HepG2 (cell line): ENCODE measurements at regions not wholly inside any gene's neighbourhood (a gene's known extent, or its start where the extent isn't known, plus 50 kb on each side); places are given as distances from the start of the nearest gene placed in this dataset.

Experiments used
- ATAC-seq: fragments of 200-7000 bp; cut with Tn5 transposase; 3 replicates; pipeline ENCODE4 v1.9.1; 2020; ENCODE audit warnings: mild to moderate bottlenecking, moderate library complexity
- BruUV-seq: library from RNA; stranded (reverse); fragments of 400-500 nt; replicated peaks from 2 replicates; lab custom pipeline; 2021; lab: Mats Ljungman, UMichigan
- CTCF ChIA-PET: fragments of 300-600 bp; formaldehyde crosslinking; extraction: SDS; loops from one replicate; lab custom pipeline; 2021; ENCODE audit warnings: low total read pairs, inconsistent platforms, low intra/inter-chr PET ratio; lab: Yijun Ruan, JAX
- POLR2A ChIA-PET: fragments of 350-600 bp; sonication (Branson Sonifier 250); formaldehyde crosslinking; loops from one replicate; lab custom pipeline; 2020; ENCODE audit warnings: antibody characterized with exemption, inconsistent platforms; lab: Yijun Ruan, JAX
- DNase-seq: peaks from one replicate; pipeline ENCODE4 v3.0.0-alpha.2; 2015; ENCODE audit warnings: low spot score
- FAIRE-seq: peaks from 3 replicates; lab custom pipeline; 2011; peaks lifted over from hg19 to GRCh38; lab: Jason Lieb, UNC
- H2AFZ ChIP-seq: one replicate; pipeline ENCODE4 v1.6.1; 2011; ENCODE audit warnings: low read length, inconsistent platforms
- H3K27ac ChIP-seq: fragments of 300-600 bp; 3 replicates; pipeline ENCODE4 v1.8.0; 2011; ENCODE audit warnings: mixed run types, mild to moderate bottlenecking, mixed read lengths, low read length, inconsistent platforms; ENCODE audit not compliant: insufficient read depth; ENCODE audit errors: extremely low read length
- H3K27me3 ChIP-seq, 2 experiments: fragments of 200-600 bp in 1 of 2; 2 replicates in 1 of 2; 3 replicates in 1 of 2; pipeline versions ENCODE4 v1.6.0 to v1.8.0; 2011; ENCODE audit warnings: low read length in 2 of 2, mild to moderate bottlenecking in 2 of 2, moderate library complexity in 2 of 2, inconsistent platforms in 1 of 2; ENCODE audit not compliant: insufficient read depth in 2 of 2, control insufficient read depth in 1 of 2
- H3K36me3 ChIP-seq, 2 experiments: fragments of 200-600 bp in 1 of 2; replicated peaks in 1 of 2; 2 replicates in 1 of 2; 3 replicates in 1 of 2; pipeline versions ENCODE4 v1.5.1 to v1.8.0; 2011; ENCODE audit warnings: low read length in 2 of 2, inconsistent platforms in 1 of 2; ENCODE audit not compliant: insufficient read depth in 2 of 2, control insufficient read depth in 1 of 2
- H3K4me1 ChIP-seq: 2 replicates; pipeline ENCODE4 v1.5.1; 2012; ENCODE audit warnings: low read length, inconsistent platforms; ENCODE audit not compliant: insufficient read depth
- H3K4me2 ChIP-seq: 2 replicates; pipeline ENCODE4 v1.6.0; 2011; ENCODE audit warnings: low read depth, low read length, inconsistent platforms
- H3K4me3 ChIP-seq, 3 experiments: fragments of 200-600 bp in 1 of 3; sonication (generic), shearing (Covaris generic) in 1 of 3; replicated peaks in 1 of 3; 2 replicates each; pipeline ENCODE4 v1.5.1; 2011 to 2016; ENCODE audit warnings: low read length in 3 of 3, inconsistent platforms in 2 of 3, low read depth in 2 of 3, mild to moderate bottlenecking in 2 of 3, control low read depth in 1 of 3, mixed read lengths in 1 of 3; ENCODE audit not compliant: insufficient read depth in 1 of 3
- H3K79me2 ChIP-seq: one replicate; pipeline ENCODE4 v1.6.1; 2011; ENCODE audit warnings: low read length, inconsistent platforms; ENCODE audit not compliant: insufficient read depth
- H3K9ac ChIP-seq: 2 replicates; pipeline ENCODE4 v1.6.0; 2011; ENCODE audit warnings: mild to moderate bottlenecking, low read depth, low read length, inconsistent platforms; ENCODE audit not compliant: insufficient read depth
- H3K9me3 ChIP-seq: 2 replicates; pipeline ENCODE4 v1.5.1; 2012; ENCODE audit warnings: mild to moderate bottlenecking, low read length
- H4K20me1 ChIP-seq: 2 replicates; pipeline ENCODE4 v1.6.0; 2011; ENCODE audit warnings: inconsistent platforms, mild to moderate bottlenecking, low read length, moderate library complexity; ENCODE audit not compliant: insufficient read depth
- GLI4 ChIP-seq: sonication (generic); formaldehyde crosslinking; IDR thresholded peaks from 2 replicates; pipeline ENCODE4 v1.5.1; 2020; ENCODE audit warnings: missing genetic modification reagents, mild to moderate bottlenecking, moderate library complexity, borderline replicate concordance
- MBD4 ChIP-seq: IDR thresholded peaks from 2 replicates; pipeline ENCODE4 v1.6.1; 2012; ENCODE audit warnings: low read length, inconsistent platforms, borderline replicate concordance
- MBNL3 ChIP-seq: fragments of 250-450 bp; sonication (Bioruptor Pico); conservative IDR thresholded peaks from 2 replicates; pipeline ENCODE4 v1.8.0; 2022; ENCODE audit warnings: mild to moderate bottlenecking, inconsistent platforms
- MIXL1 ChIP-seq: IDR thresholded peaks from 2 replicates; pipeline ENCODE4 v1.6.1; 2016
- NFATC3 ChIP-seq: sonication (generic); formaldehyde crosslinking; IDR thresholded peaks from 2 replicates; pipeline ENCODE4 v1.5.1; 2020; ENCODE audit warnings: mild to moderate bottlenecking, missing genetic modification reagents
- POLR2A ChIP-seq, 2 experiments: IDR thresholded peaks; 2 replicates each; pipeline ENCODE4 v1.6.1; 2011; ENCODE audit warnings: low read depth in 2 of 2, low read length in 2 of 2, mild to moderate bottlenecking in 1 of 2, moderate library complexity in 1 of 2; ENCODE audit not compliant: insufficient read depth in 1 of 2
- SP2 ChIP-seq: sonication (generic); formaldehyde crosslinking; IDR thresholded peaks from 2 replicates; pipeline ENCODE4 v1.5.1; 2020; ENCODE audit warnings: mild to moderate bottlenecking, missing genetic modification reagents
- ZNF317 ChIP-seq: sonication (generic); formaldehyde crosslinking; IDR thresholded peaks from 2 replicates; pipeline ENCODE4 v1.5.0; 2020; ENCODE audit warnings: mild to moderate bottlenecking, missing genetic modification reagents
- ZNF83 ChIP-seq: sonication (generic); formaldehyde crosslinking; IDR thresholded peaks from 2 replicates; pipeline ENCODE4 v1.4.0; 2020; ENCODE audit warnings: missing genetic modification reagents, mild to moderate bottlenecking, borderline replicate concordance
- ZSCAN31 ChIP-seq: sonication (generic); formaldehyde crosslinking; IDR thresholded peaks from 2 replicates; pipeline ENCODE4 v1.5.0; 2020; ENCODE audit warnings: low read depth, mild to moderate bottlenecking, missing genetic modification reagents
- ZZZ3 ChIP-seq: sonication (generic); formaldehyde crosslinking; IDR thresholded peaks from 2 replicates; pipeline ENCODE4 v1.4.0; 2020; ENCODE audit warnings: missing genetic modification reagents, mild to moderate bottlenecking, borderline replicate concordance
- WGBS: methylation state at CpG from one replicate; pipeline ENCODE4 v1.1.6; 2017; ENCODE audit warnings: low lambda C conversion rate; 5-methylcytosine and 5-hydroxymethylcytosine counted together
- in situ Hi-C: cut with HindIII; loops from 2 replicates; pipeline ENCODE4 v1.10.0; 2017; ENCODE audit warnings: low pct_unique_long_range_greater_than_20kb; ENCODE audit not compliant: extremely low pct_ligation_motif_present
- intact Hi-C: fragments of 100-400 bp; cut with micrococcal nuclease; formaldehyde crosslinking; loops from one replicate; pipeline ENCODE4 v1.10.0; 2022; ENCODE audit not compliant: unreplicated experiment
- TF ChIP-seq, protein P1 (sequence below): sonication (generic); formaldehyde crosslinking; IDR thresholded peaks from 2 replicates; pipeline ENCODE4 v1.4.0; 2020; ENCODE audit warnings: missing genetic modification reagents, borderline replicate concordance
- TF ChIP-seq, protein P2 (sequence below): sonication (generic); formaldehyde crosslinking; IDR thresholded peaks from 2 replicates; pipeline ENCODE4 v1.4.0; 2020; ENCODE audit warnings: mild to moderate bottlenecking, missing genetic modification reagents
- TF ChIP-seq, protein P3 (sequence below): sonication (generic); formaldehyde crosslinking; IDR thresholded peaks from 2 replicates; pipeline ENCODE4 v1.4.0; 2020; ENCODE audit warnings: mild to moderate bottlenecking, missing genetic modification reagents

DNA sequence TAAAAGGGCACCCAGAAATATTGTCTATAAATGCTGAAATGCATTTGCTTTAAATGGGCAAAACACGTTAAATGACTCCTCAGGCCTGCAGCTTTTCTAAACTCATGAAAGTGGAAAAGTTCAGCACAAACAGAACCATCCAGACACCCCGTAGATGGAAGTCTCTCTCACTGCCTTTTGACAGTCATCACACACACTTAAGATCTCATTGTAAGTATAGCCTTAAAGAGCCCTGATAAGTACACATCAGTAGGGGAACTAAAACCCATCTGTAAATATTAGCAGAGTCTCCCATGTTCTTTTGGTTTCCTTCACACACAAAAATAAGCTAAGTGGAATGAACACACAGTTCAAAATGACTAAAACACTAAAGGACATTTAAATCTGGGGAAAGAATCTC is 166.7 kb downstream of the LTN1 start:
- Histone ChIP-seq H3K4me2 (no peak overlapping the region), H3K9me3 (no peaks in the 10 kb centered on the region), H3K27ac (no peak overlapping the region), H3K79me2 (no peaks in the 10 kb centered on the region), H3K4me3 (no peak overlapping the region), H2AFZ (no peak overlapping the region), H3K36me3 (no peaks in the 10 kb centered on the region), H3K9ac (no peak overlapping the region), H4K20me1 (no peaks in the 10 kb centered on the region)
- DNase-seq (no peak), FAIRE-seq (no peak), ATAC-seq (no peak)
- in situ Hi-C loops, result no loop called here
- intact Hi-C loops, result no loop called here
- CTCF ChIA-PET, result no interaction called here
- WGBS, result 54% methylated on average over 2 of the region's 2 CpGs
- BruUV-seq, result no TSS peak
- TF ChIP-seq MIXL1 (no peak), SP2 (no peak), ZZZ3 (CRISPR knock-in tag) (no peak)
- TF ChIP-seq, protein P1, sequence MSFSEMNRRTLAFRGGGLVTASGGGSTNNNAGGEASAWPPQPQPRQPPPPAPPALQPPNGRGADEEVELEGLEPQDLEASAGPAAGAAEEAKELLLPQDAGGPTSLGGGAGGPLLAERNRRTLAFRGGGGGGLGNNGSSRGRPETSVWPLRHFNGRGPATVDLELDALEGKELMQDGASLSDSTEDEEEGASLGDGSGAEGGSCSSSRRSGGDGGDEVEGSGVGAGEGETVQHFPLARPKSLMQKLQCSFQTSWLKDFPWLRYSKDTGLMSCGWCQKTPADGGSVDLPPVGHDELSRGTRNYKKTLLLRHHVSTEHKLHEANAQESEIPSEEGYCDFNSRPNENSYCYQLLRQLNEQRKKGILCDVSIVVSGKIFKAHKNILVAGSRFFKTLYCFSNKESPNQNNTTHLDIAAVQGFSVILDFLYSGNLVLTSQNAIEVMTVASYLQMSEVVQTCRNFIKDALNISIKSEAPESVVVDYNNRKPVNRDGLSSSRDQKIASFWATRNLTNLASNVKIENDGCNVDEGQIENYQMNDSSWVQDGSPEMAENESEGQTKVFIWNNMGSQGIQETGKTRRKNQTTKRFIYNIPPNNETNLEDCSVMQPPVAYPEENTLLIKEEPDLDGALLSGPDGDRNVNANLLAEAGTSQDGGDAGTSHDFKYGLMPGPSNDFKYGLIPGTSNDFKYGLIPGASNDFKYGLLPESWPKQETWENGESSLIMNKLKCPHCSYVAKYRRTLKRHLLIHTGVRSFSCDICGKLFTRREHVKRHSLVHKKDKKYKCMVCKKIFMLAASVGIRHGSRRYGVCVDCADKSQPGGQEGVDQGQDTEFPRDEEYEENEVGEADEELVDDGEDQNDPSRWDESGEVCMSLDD, result no peak
- TF ChIP-seq, protein P2, sequence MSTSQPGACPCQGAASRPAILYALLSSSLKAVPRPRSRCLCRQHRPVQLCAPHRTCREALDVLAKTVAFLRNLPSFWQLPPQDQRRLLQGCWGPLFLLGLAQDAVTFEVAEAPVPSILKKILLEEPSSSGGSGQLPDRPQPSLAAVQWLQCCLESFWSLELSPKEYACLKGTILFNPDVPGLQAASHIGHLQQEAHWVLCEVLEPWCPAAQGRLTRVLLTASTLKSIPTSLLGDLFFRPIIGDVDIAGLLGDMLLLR (CRISPR knock-in tag), result no peak
- TF ChIP-seq, all 625 proteins: peak for 0
- Histone ChIP-seq H3K4me1 (no peaks in the 10 kb centered on the region), H3K27me3 (no peaks in the 10 kb centered on the region)
- POLR2A ChIA-PET, result no interaction called here

DNA sequence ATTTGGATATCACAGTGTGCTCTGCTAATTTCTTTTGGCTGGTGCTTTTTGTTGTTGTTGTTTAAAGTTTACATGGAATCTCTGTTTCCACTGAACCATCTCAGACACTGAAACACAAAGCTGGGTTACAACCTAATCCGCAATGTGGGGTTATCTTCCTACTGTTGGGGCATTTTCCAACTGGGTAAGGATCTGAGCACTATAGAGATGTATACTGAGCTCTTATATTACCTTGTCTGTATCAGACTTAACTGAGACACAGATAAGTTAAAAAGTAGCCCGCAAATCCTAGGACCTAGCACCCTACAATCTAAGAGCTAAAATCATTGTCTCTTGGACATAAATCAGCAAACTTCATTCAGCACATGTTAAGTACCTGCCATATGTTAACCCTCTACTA is 169.2 kb downstream of the LTN1 start:
- no peak overlapping the region for H3K9ac ChIP-seq
- H3K4me2 ChIP-seq, result no peak overlapping the region
- intact Hi-C loops (no loop called here), in situ Hi-C loops (no loop called here)
- TF ChIP-seq ZNF83 (CRISPR knock-in tag), result no peak
- no peak for TF ChIP-seq ZSCAN31 (CRISPR knock-in tag)
- TF ChIP-seq GLI4 (CRISPR knock-in tag), result no peak
- no peak for TF ChIP-seq MBNL3 (CRISPR knock-in tag)
- no peak for TF ChIP-seq NFATC3 (CRISPR knock-in tag)
- TF ChIP-seq, protein P3, sequence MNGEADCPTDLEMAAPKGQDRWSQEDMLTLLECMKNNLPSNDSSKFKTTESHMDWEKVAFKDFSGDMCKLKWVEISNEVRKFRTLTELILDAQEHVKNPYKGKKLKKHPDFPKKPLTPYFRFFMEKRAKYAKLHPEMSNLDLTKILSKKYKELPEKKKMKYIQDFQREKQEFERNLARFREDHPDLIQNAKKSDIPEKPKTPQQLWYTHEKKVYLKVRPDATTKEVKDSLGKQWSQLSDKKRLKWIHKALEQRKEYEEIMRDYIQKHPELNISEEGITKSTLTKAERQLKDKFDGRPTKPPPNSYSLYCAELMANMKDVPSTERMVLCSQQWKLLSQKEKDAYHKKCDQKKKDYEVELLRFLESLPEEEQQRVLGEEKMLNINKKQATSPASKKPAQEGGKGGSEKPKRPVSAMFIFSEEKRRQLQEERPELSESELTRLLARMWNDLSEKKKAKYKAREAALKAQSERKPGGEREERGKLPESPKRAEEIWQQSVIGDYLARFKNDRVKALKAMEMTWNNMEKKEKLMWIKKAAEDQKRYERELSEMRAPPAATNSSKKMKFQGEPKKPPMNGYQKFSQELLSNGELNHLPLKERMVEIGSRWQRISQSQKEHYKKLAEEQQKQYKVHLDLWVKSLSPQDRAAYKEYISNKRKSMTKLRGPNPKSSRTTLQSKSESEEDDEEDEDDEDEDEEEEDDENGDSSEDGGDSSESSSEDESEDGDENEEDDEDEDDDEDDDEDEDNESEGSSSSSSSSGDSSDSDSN (CRISPR knock-in tag), result no peak
- no peak for TF ChIP-seq ZNF317 (CRISPR knock-in tag)
- TF ChIP-seq POLR2A (IDR thresholded peaks at IDR 0.05; ENCODE audit: insufficient read depth in 1 of 2, low read depth in 2 of 2, low read length in 2 of 2), result no peak
- TF ChIP-seq MBD4, result no peak
- no peaks in the 10 kb centered on the region for H3K9me3 ChIP-seq
- H3K36me3 ChIP-seq, result no peaks in the 10 kb centered on the region
- H3K27me3 ChIP-seq, result no peaks in the 10 kb centered on the region
- no peak overlapping the region for H3K27ac ChIP-seq
- H3K4me1 ChIP-seq, result no peaks in the 10 kb centered on the region
- no peak overlapping the region for H2AFZ ChIP-seq
- ATAC-seq (no peak), DNase-seq (no peak), FAIRE-seq (no peak)
- BruUV-seq, result no TSS peak
- CTCF ChIA-PET, result no interaction called here
- POLR2A ChIA-PET, result no interaction called here
- H4K20me1 ChIP-seq, result no peaks in the 10 kb centered on the region
- H3K79me2 ChIP-seq, result no peaks in the 10 kb centered on the region
- H3K4me3 ChIP-seq, result no peak overlapping the region
- WGBS, result 86% methylated on average over 2 of the region's 2 CpGs
